IMR-90 (cell line): ENCODE measurements at regions not wholly inside any gene's neighbourhood (a gene's known extent, or its start where the extent isn't known, plus 50 kb on each side); places are given as distances from the start of the nearest gene placed in this dataset.

Experiments
- ATAC-seq: fragments of 200-7000 bp; cut with Tn5 transposase; 2 replicates; pipeline ENCODE4 v1.9.1; 2020; ENCODE audit warnings: low read depth, mild to moderate bottlenecking, moderate library complexity
- BruUV-seq: library from RNA; stranded (reverse); fragments of 400-500 nt; replicated peaks from 2 replicates; lab custom pipeline; 2021; lab: Mats Ljungman, UMichigan
- CTCF ChIA-PET: fragments of 300-600 bp; formaldehyde crosslinking; extraction: SDS; loops from one replicate; lab custom pipeline; 2021; ENCODE audit warnings: antibody characterized with exemption; lab: Yijun Ruan, JAX
- POLR2A ChIA-PET: fragments of 300-600 bp; sonication (Branson Sonifier 250); formaldehyde crosslinking; loops from one replicate; lab custom pipeline; 2022; ENCODE audit warnings: antibody characterized with exemption; ENCODE audit not compliant: unreplicated experiment; lab: Charles Lee
- DNase-seq: peaks from one replicate; pipeline ENCODE4 v3.0.0; 2013
- H2AFZ ChIP-seq: replicated peaks from 2 replicates; pipeline ENCODE3; 2013; ENCODE audit warnings: low read length, mild to moderate bottlenecking; ENCODE audit not compliant: poor library complexity
- H2AK5ac ChIP-seq: 2 replicates; pipeline ENCODE4 v1.6.1; 2013; ENCODE audit warnings: low read depth, low read length, inconsistent platforms
- H2AK9ac ChIP-seq: replicated peaks from 2 replicates; pipeline ENCODE3; 2013; ENCODE audit warnings: mild to moderate bottlenecking, low read depth, low read length, moderate library complexity; ENCODE audit not compliant: poor library complexity
- H2BK120ac ChIP-seq: 2 replicates; pipeline ENCODE4 v1.6.1; 2013; ENCODE audit warnings: low read depth, low read length, inconsistent platforms
- H2BK15ac ChIP-seq: 3 replicates; pipeline ENCODE4 v1.6.1; 2013; ENCODE audit warnings: low read depth, low read length, inconsistent platforms
- H2BK20ac ChIP-seq: 2 replicates; pipeline ENCODE4 v1.6.1; 2013; ENCODE audit warnings: low read depth, mild to moderate bottlenecking, inconsistent platforms, low read length, moderate library complexity
- H2BK5ac ChIP-seq: 2 replicates; pipeline ENCODE4 v1.6.1; 2013; ENCODE audit warnings: mild to moderate bottlenecking, low read depth, low read length, inconsistent platforms; ENCODE audit not compliant: poor library complexity, severe bottlenecking
- H3K14ac ChIP-seq: replicated peaks from 2 replicates; pipeline ENCODE4 v1.6.1; 2013; ENCODE audit warnings: low read depth, low read length, inconsistent platforms
- H3K18ac ChIP-seq: 2 replicates; pipeline ENCODE4 v1.6.1; 2013; ENCODE audit warnings: low read depth, low read length, control low read depth
- H3K23ac ChIP-seq: 2 replicates; pipeline ENCODE4 v1.6.1; 2013; ENCODE audit warnings: low read depth, low read length, inconsistent platforms
- H3K27ac ChIP-seq: 2 replicates; pipeline ENCODE4 v1.5.1; 2013; ENCODE audit warnings: mild to moderate bottlenecking, control low read depth, low read length; ENCODE audit not compliant: insufficient read depth
- H3K27me3 ChIP-seq: 2 replicates; pipeline ENCODE4 v1.6.1; 2013; ENCODE audit warnings: low read length; ENCODE audit not compliant: control insufficient read depth, insufficient read depth
- H3K36me3 ChIP-seq: 2 replicates; pipeline ENCODE4 v1.6.1; 2013; ENCODE audit warnings: low read length, mixed read lengths; ENCODE audit not compliant: control insufficient read depth, insufficient read depth
- H3K4ac ChIP-seq: 2 replicates; pipeline ENCODE4 v1.6.1; 2013; ENCODE audit warnings: low read depth, low read length, inconsistent platforms
- H3K4me1 ChIP-seq: 2 replicates; pipeline ENCODE4 v1.6.1; 2013; ENCODE audit warnings: low read length, mixed read lengths; ENCODE audit not compliant: control insufficient read depth, insufficient read depth
- H3K4me2 ChIP-seq: 2 replicates; pipeline ENCODE4 v1.6.1; 2013; ENCODE audit warnings: low read depth, mild to moderate bottlenecking, control low read depth, low read length, moderate library complexity
- H3K4me3 ChIP-seq: 2 replicates; pipeline ENCODE4 v1.5.1; 2013; ENCODE audit warnings: low read depth, mild to moderate bottlenecking, control low read depth, low read length, moderate library complexity; ENCODE audit not compliant: insufficient read depth
- H3K56ac ChIP-seq: 2 replicates; pipeline ENCODE4 v1.6.1; 2013; ENCODE audit warnings: low read length, inconsistent platforms; ENCODE audit not compliant: insufficient read depth; ENCODE audit errors: extremely low read depth
- H3K79me1 ChIP-seq, 2 experiments: 2 replicates each; pipeline ENCODE4 v1.6.1; 2013; ENCODE audit warnings: low read length in 2 of 2, inconsistent platforms in 1 of 2, low read depth in 1 of 2
- H3K9ac ChIP-seq: 2 replicates; pipeline ENCODE4 v1.6.1; 2013; ENCODE audit warnings: low read depth, low read length, control low read depth
- H3K9me1 ChIP-seq: 2 replicates; pipeline ENCODE4 v1.6.1; 2013; ENCODE audit warnings: low read length, inconsistent platforms; ENCODE audit not compliant: insufficient read depth
- H3K9me3 ChIP-seq: 2 replicates; pipeline ENCODE4 v1.6.1; 2013; ENCODE audit warnings: low read length; ENCODE audit not compliant: control insufficient read depth, insufficient read depth
- H4K20me1 ChIP-seq: 2 replicates; pipeline ENCODE4 v1.6.1; 2013; ENCODE audit warnings: low read length, inconsistent platforms; ENCODE audit not compliant: insufficient read depth
- H4K5ac ChIP-seq: 2 replicates; pipeline ENCODE4 v1.6.1; 2013; ENCODE audit warnings: mild to moderate bottlenecking, low read depth, low read length, control low read depth
- H4K8ac ChIP-seq, 2 experiments: 2 replicates each; pipeline ENCODE4 v1.6.1; 2013; ENCODE audit warnings: low read depth in 2 of 2, low read length in 2 of 2, control low read depth in 1 of 2, inconsistent platforms in 1 of 2
- H4K91ac ChIP-seq: 2 replicates; pipeline ENCODE4 v1.6.1; 2013; ENCODE audit warnings: low read depth, low read length, inconsistent platforms; ENCODE audit not compliant: insufficient read depth
- BHLHE40 ChIP-seq: fragments of 150-350 bp; IDR thresholded peaks from 2 replicates; pipeline ENCODE4 v1.6.1; 2016; ENCODE audit warnings: mild to moderate bottlenecking, low read depth, low read length
- CEBPB ChIP-seq: IDR thresholded peaks from 2 replicates; pipeline ENCODE4 v1.6.1; 2012; ENCODE audit warnings: low read depth, low read length, improper control_type of control experiment
- CTCF ChIP-seq: conservative IDR thresholded peaks from 2 replicates; pipeline ENCODE4 v1.5.1; 2012; ENCODE audit warnings: mild to moderate bottlenecking, low read depth, low read length, improper control_type of control experiment
- FOS ChIP-seq: fragments of 150-350 bp; IDR thresholded peaks from 2 replicates; pipeline ENCODE4 v1.6.1; 2016; ENCODE audit warnings: low read depth, low read length
- POLR2A ChIP-seq: IDR thresholded peaks from 2 replicates; pipeline ENCODE4 v1.6.1; 2012; ENCODE audit warnings: mild to moderate bottlenecking, low read depth, low read length
- RAD21 ChIP-seq: IDR thresholded peaks from 2 replicates; pipeline ENCODE4 v1.6.1; 2012; ENCODE audit warnings: low read length, improper control_type of control experiment
- SMC3 ChIP-seq: fragments of 150-350 bp; IDR thresholded peaks from 2 replicates; pipeline ENCODE4 v1.6.1; 2016; ENCODE audit warnings: low read depth, mild to moderate bottlenecking, antibody characterized with exemption, low read length, moderate library complexity
- WGBS, 2 experiments: methylation state at CpG; one replicate each; pipeline versions ENCODE4 v1.1.5 to v1.1.7; 2013; ENCODE audit warnings: missing lambda C conversion rate in 2 of 2; ENCODE audit not compliant: insufficient read length in 1 of 2; ENCODE audit errors: extremely low coverage in 2 of 2; 5-methylcytosine and 5-hydroxymethylcytosine counted together
- dilution Hi-C: fragments of 300-500 bp; cut with HindIII; formaldehyde crosslinking; loops from one replicate; pipeline ENCODE4 v1.14.3; 2018; ENCODE audit warnings: low sequenced_read_pairs; ENCODE audit not compliant: unreplicated experiment
- in situ Hi-C: fragments of 300-500 bp; cut with MboI; formaldehyde crosslinking; loops from 3 replicates; pipeline ENCODE4 v1.14.3; 2019; ENCODE audit warnings: low sequenced_read_pairs, inconsistent platforms, mixed read lengths
- intact Hi-C: fragments of 100-400 bp; cut with micrococcal nuclease; formaldehyde crosslinking; loops from 2 replicates; pipeline ENCODE4 v1.10.0; 2022
- TF ChIP-seq, protein P1 (sequence below): fragments of 150-350 bp; IDR thresholded peaks from 2 replicates; pipeline ENCODE4 v1.6.1; 2016; ENCODE audit warnings: low read depth, mild to moderate bottlenecking, low read length, moderate library complexity, borderline replicate concordance

- Histone ChIP-seq H3K79me1 (no peaks in the 10 kb centered on the region), H3K9me3 (no peaks in the 10 kb centered on the region), H2BK120ac (no peak overlapping the region), H3K4me2 (no peak overlapping the region), H4K5ac (no peak overlapping the region), H2BK15ac (no peak overlapping the region), H4K20me1 (no peaks in the 10 kb centered on the region), H3K27me3 (peaks cover 3% of the 10 kb centered on the region; the same call in 1 of the 2 replicates), H3K23ac (no peak overlapping the region), H3K14ac (peak overlapping the region; percentile 48; the same call in 1 of the 2 replicates), H3K36me3 (no peaks in the 10 kb centered on the region), H3K18ac (no peak overlapping the region), H3K27ac (no peak overlapping the region), H3K9me1 (peaks cover 5% of the 10 kb centered on the region; the same call in 1 of the 2 replicates), H3K4ac (no peak overlapping the region), H3K4me3 (no peak overlapping the region), H3K56ac (no peak overlapping the region), H4K91ac (no peak overlapping the region), H2BK5ac (no peak overlapping the region), H3K9ac (no peak overlapping the region), H2AK5ac (peak overlapping the region; percentile 46; the same call in 1 of the 2 replicates), H2AK9ac (no peak overlapping the region), H3K4me1 (0 out of 2 replicates have a peak, but pooled peaks cover 1% of the 10 kb centered on the region), H2BK20ac (no peak overlapping the region), H2AFZ (peak overlapping the region; percentile 4), H4K8ac (no peak overlapping the region)
- dilution Hi-C loops (no loop called here), intact Hi-C loops (no loop called here), in situ Hi-C loops (no loop called here)
- CTCF ChIA-PET, result no interaction called here
- DNase-seq (peak; percentile 93), ATAC-seq (peak; percentile 70)
- no TSS peak for BruUV-seq
- POLR2A ChIA-PET, result no interaction called here
- no CpG with 5 or more reads among the region's 7 CpGs for WGBS, 2 experiments
- TF ChIP-seq SMC3 (0 out of 2 replicates have a peak, but pooled peaks have one; percentile 11), RAD21 (no peak), BHLHE40 (peak; percentile 62; the same call in 1 of the 2 replicates), CTCF (no peak), POLR2A (no peak), FOS (peak; percentile 66), CEBPB (peak; percentile 64; the same call in 1 of the 2 replicates)
- TF ChIP-seq, protein P1, sequence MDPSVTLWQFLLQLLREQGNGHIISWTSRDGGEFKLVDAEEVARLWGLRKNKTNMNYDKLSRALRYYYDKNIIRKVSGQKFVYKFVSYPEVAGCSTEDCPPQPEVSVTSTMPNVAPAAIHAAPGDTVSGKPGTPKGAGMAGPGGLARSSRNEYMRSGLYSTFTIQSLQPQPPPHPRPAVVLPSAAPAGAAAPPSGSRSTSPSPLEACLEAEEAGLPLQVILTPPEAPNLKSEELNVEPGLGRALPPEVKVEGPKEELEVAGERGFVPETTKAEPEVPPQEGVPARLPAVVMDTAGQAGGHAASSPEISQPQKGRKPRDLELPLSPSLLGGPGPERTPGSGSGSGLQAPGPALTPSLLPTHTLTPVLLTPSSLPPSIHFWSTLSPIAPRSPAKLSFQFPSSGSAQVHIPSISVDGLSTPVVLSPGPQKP, result no peak
Measured at GRCh38 chr12:115383668-115384067, 699.7 kb upstream of the TBX3 start.
